CD4-positive, alpha-beta T cell (primary cell): ENCODE measurements at regions not wholly inside any gene's neighbourhood (a gene's known extent, or its start where the extent isn't known, plus 50 kb on each side); places are given as distances from the start of the nearest gene placed in this dataset.

Experiments
- ATAC-seq: fragments of 200-7000 bp; cut with Tn5 transposase; one replicate; pipeline ENCODE4 v1.10.0; 2022; ENCODE audit warnings: mild to moderate bottlenecking; ENCODE audit not compliant: poor library complexity
- CTCF ChIA-PET: fragments of 350-600 bp; sonication (Branson Sonifier 250); formaldehyde crosslinking; loops from one replicate; lab custom pipeline; 2021; ENCODE audit warnings: antibody characterized with exemption, inconsistent platforms; lab: Charles Lee
- POLR2A ChIA-PET: fragments of 350-600 bp; sonication (Branson Sonifier 250); formaldehyde crosslinking; loops from one replicate; lab custom pipeline; 2021; ENCODE audit warnings: antibody characterized with exemption, inconsistent platforms; lab: Charles Lee
- DNase-seq, 14 experiments: peaks; one replicate each; pipeline ENCODE4 v3.0.0-alpha.2; 2013 to 2020; ENCODE audit warnings: mixed read lengths in 2 of 14
- H3K27ac ChIP-seq, 2 donors: one replicate each; pipeline versions ENCODE4 v1.5.1 to v1.7.0; 2013; ENCODE audit warnings: low read length in 2 of 2, low read depth in 1 of 2, mild to moderate bottlenecking in 1 of 2
- H3K27me3 ChIP-seq, 2 experiments: 1 replicate in 1 of 2; 2 replicates in 1 of 2; pipeline versions ENCODE4 v1.6.1 to v1.7.0; 2013; ENCODE audit warnings: low read length in 2 of 2, control low read depth in 1 of 2, mild to moderate bottlenecking in 1 of 2, moderate library complexity in 1 of 2; ENCODE audit not compliant: insufficient read depth in 2 of 2, control insufficient read depth in 1 of 2
- H3K36me3 ChIP-seq: one replicate; pipeline ENCODE4 v1.6.1; 2013; ENCODE audit warnings: low read length, control low read depth; ENCODE audit not compliant: insufficient read depth
- H3K4me1 ChIP-seq: one replicate; pipeline ENCODE4 v1.6.1; 2013; ENCODE audit warnings: low read length, control low read depth; ENCODE audit not compliant: insufficient read depth
- H3K4me3 ChIP-seq: one replicate; pipeline ENCODE4 v1.5.1; 2013; ENCODE audit warnings: mild to moderate bottlenecking, low read length, moderate library complexity
- H3K9me3 ChIP-seq, 2 experiments: 1 replicate in 1 of 2; 2 replicates in 1 of 2; pipeline versions ENCODE4 v1.6.1 to v1.7.0; 2013; ENCODE audit warnings: low read length in 2 of 2, mild to moderate bottlenecking in 2 of 2, control low read depth in 1 of 2, moderate library complexity in 1 of 2; ENCODE audit not compliant: control insufficient read depth in 1 of 2, insufficient read depth in 1 of 2
- H3K27ac Mint-ChIP-seq: one replicate; pipeline ENCODE4 v1.8.0; 2020; ENCODE audit warnings: mixed read lengths
- H3K27me3 Mint-ChIP-seq: one replicate; pipeline ENCODE4 v1.8.0; 2021; ENCODE audit warnings: mixed read lengths
- H3K36me3 Mint-ChIP-seq: one replicate; pipeline ENCODE4 v1.8.0; 2021; ENCODE audit warnings: low read depth, mixed read lengths
- H3K4me1 Mint-ChIP-seq: one replicate; pipeline ENCODE4 v1.8.0; 2021; ENCODE audit warnings: low read depth, mixed read lengths
- H3K4me3 Mint-ChIP-seq: one replicate; pipeline ENCODE4 v1.8.0; 2020; ENCODE audit warnings: mild to moderate bottlenecking, mixed read lengths
- H3K9me3 Mint-ChIP-seq: one replicate; pipeline ENCODE4 v1.8.0; 2020; ENCODE audit warnings: mixed read lengths
- intact Hi-C, 2 experiments: fragments of 100-400 bp; cut with DNase I in 1 of 2; cut with micrococcal nuclease in 1 of 2; formaldehyde crosslinking; loops; one replicate each; pipeline versions ENCODE4 v1.15.1 to v1.9.0; 2023 to 2025; cut with DNase I, micrococcal nuclease
- TF ChIP-seq, protein P1 (sequence below): fragments of 200-600 bp; IDR thresholded peaks from one replicate; pipeline ENCODE4 v1.8.0; 2022; ENCODE audit warnings: antibody characterized with exemption, mild to moderate bottlenecking

DNA sequence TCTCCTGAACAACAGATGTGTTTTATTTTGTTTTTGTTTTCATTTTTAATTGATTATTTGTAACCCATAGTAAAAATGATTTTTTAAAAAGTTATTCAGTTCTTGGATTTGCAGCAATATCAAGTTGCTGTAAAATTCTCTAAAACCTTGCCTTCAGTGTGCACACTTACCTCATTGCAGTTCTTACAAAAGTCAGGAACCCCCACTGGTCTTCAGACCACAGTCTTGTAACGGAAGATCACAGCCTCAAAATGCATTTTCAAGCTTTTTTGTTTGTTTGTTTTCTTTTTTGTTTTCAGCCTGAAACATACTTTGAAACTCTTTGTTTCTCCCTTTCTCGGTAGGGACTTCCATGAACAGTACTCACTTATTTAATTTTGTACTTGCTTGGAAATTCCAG is 1012.8 kb upstream of the GYPC start:
- H3K4me1 ChIP-seq: no peaks in the 10 kb centered on the region
- H3K4me3 Mint-ChIP-seq: no peak overlapping the region
- DNase-seq (no peak), ATAC-seq (no peak)
- no peaks in the 10 kb centered on the region for H3K9me3 Mint-ChIP-seq
- no peaks in the 10 kb centered on the region for H3K36me3 ChIP-seq
- H3K9me3 ChIP-seq: no peaks in the 10 kb centered on the region
- TF ChIP-seq, protein P1, sequence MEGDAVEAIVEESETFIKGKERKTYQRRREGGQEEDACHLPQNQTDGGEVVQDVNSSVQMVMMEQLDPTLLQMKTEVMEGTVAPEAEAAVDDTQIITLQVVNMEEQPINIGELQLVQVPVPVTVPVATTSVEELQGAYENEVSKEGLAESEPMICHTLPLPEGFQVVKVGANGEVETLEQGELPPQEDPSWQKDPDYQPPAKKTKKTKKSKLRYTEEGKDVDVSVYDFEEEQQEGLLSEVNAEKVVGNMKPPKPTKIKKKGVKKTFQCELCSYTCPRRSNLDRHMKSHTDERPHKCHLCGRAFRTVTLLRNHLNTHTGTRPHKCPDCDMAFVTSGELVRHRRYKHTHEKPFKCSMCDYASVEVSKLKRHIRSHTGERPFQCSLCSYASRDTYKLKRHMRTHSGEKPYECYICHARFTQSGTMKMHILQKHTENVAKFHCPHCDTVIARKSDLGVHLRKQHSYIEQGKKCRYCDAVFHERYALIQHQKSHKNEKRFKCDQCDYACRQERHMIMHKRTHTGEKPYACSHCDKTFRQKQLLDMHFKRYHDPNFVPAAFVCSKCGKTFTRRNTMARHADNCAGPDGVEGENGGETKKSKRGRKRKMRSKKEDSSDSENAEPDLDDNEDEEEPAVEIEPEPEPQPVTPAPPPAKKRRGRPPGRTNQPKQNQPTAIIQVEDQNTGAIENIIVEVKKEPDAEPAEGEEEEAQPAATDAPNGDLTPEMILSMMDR: no peak
- H3K4me3 ChIP-seq: no peak overlapping the region
- H3K27ac ChIP-seq: no peak overlapping the region
- H3K27ac Mint-ChIP-seq: no peak overlapping the region
- H3K36me3 Mint-ChIP-seq: no peaks in the 10 kb centered on the region
- no peaks in the 10 kb centered on the region for H3K27me3 Mint-ChIP-seq
- ChIA-PET CTCF (no interaction called here), POLR2A (no interaction called here)
- intact Hi-C loops: no loop called here
- H3K4me1 Mint-ChIP-seq: no peaks in the 10 kb centered on the region
- no peaks in the 10 kb centered on the region for H3K27me3 ChIP-seq

- no peaks in the 10 kb centered on the region for H3K27me3 ChIP-seq
- H3K4me1 ChIP-seq: no peaks in the 10 kb centered on the region
- Mint-ChIP-seq H3K4me3 (no peak overlapping the region), H3K27ac (no peak overlapping the region), H3K36me3 (no peaks in the 10 kb centered on the region), H3K27me3 (no peaks in the 10 kb centered on the region), H3K9me3 (peaks cover 2% of the 10 kb centered on the region), H3K4me1 (no peaks in the 10 kb centered on the region)
- TF ChIP-seq, protein P1: no peak
- ATAC-seq: no peak
- H3K27ac ChIP-seq: no peak overlapping the region
- H3K4me3 ChIP-seq: no peak overlapping the region
- ChIA-PET POLR2A (no interaction called here), CTCF (no interaction called here)
- no peaks in the 10 kb centered on the region for H3K36me3 ChIP-seq
- no peak for DNase-seq
- intact Hi-C loops: no loop called here
- H3K9me3 ChIP-seq: no peaks in the 10 kb centered on the region
These were observed 1012.4 kb upstream of the GYPC start for GRCh38 chr2:125643585-125643984.

DNA sequence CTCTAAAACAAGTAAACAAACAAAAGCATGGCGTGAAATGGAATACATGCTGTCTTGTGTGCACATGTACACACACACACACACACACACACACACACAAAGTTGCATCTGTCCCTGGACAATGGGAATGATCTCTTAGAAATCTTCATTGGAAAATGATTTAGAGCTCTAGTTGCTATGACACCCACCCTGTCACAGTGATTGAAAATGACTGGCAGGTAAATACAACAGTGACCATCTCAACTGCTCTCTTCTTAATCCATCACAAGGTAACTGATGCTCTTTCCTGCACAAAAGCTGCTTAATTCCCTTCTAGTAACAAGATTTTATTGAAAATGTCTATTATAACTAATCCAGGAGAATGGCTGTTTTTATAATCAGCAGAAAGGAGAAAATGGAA is 1011.7 kb upstream of the GYPC start:
- no peaks in the 10 kb centered on the region for H3K9me3 ChIP-seq
- intact Hi-C loops: no loop called here
- ChIA-PET CTCF (interaction anchor here (0.9 kb wide), 1 partner anchor 12 kb away, joined by 4 read pairs; no protein-coding TSS in a partner anchor), POLR2A (no interaction called here)
- H3K36me3 ChIP-seq: no peaks in the 10 kb centered on the region
- DNase-seq: no peak
- no peaks in the 10 kb centered on the region for H3K27me3 ChIP-seq
- H3K27ac ChIP-seq: no peak overlapping the region
- Mint-ChIP-seq H3K27ac (no peak overlapping the region), H3K9me3 (peaks cover 2% of the 10 kb centered on the region), H3K4me1 (no peaks in the 10 kb centered on the region), H3K4me3 (no peak overlapping the region), H3K36me3 (no peaks in the 10 kb centered on the region), H3K27me3 (no peaks in the 10 kb centered on the region)
- H3K4me3 ChIP-seq: no peak overlapping the region
- ATAC-seq: no peak
- TF ChIP-seq, protein P1: no peak
- H3K4me1 ChIP-seq: no peaks in the 10 kb centered on the region
